NCI-H446 treated with DMSO at 0.1 percent for 48 hours (cell line): ENCODE measurements at regions not wholly inside any gene's neighbourhood (a gene's known extent, or its start where the extent isn't known, plus 50 kb on each side); places are given as distances from the start of the nearest gene placed in this dataset.
A peak's percentile ranks its signal among the peaks of the same experiment; 100 is the strongest.
"Not testable (repeated sequence)": the region's sequence is repeated elsewhere in the genome, so short reads cannot be mapped to it uniquely, and the experiment has no call there.

Experiments
- DNase-seq: peaks from one replicate; lab custom pipeline; 2025; lab: John Stamatoyannopoulos, UW

- no peak for DNase-seq
These were observed 175.4 kb downstream of the PCDH10 start for GRCh38 chr4:133324491-133324890.

GRCh38 chr4:133323670-133324069, 174.6 kb downstream of the PCDH10 start:
- DNase-seq = no peak

GRCh38 chr4:133320576-133321170, 171.6 kb downstream of the PCDH10 start:
- DNase-seq = peak; percentile 2

GRCh38 chr4:133316909-133317308, 167.8 kb downstream of the PCDH10 start:
- DNase-seq = peak; percentile 62

GRCh38 chr4:133314991-133315390, 165.9 kb downstream of the PCDH10 start:
- DNase-seq = no peak

- DNase-seq = no peak
These were observed 138.3 kb downstream of the PCDH10 start for GRCh38 chr4:133287396-133287795.

GRCh38 chr4:133278591-133278990, 129.5 kb downstream of the PCDH10 start:
- no peak for DNase-seq

GRCh38 chr4:133277940-133278339, 128.8 kb downstream of the PCDH10 start:
- not testable (repeated sequence) for DNase-seq

GRCh38 chr4:133275246-133275645, 126.2 kb downstream of the PCDH10 start:
- no peak for DNase-seq

- DNase-seq = no peak
These were observed 124.3 kb downstream of the PCDH10 start for GRCh38 chr4:133273401-133273800.

GRCh38 chr4:133270021-133270570, 121.0 kb downstream of the PCDH10 start:
- no peak for DNase-seq

GRCh38 chr4:133268205-133268604, 119.1 kb downstream of the PCDH10 start:
- no peak for DNase-seq

- DNase-seq = not testable (repeated sequence)
These were observed 118.4 kb downstream of the PCDH10 start for GRCh38 chr4:133267506-133267905.

GRCh38 chr4:133266966-133267365, 117.9 kb downstream of the PCDH10 start:
- DNase-seq = not testable (repeated sequence)

GRCh38 chr4:133264251-133264650, 115.2 kb downstream of the PCDH10 start:
- DNase-seq = not testable (repeated sequence)

GRCh38 chr4:133263104-133263503, 114.0 kb downstream of the PCDH10 start:
- no peak for DNase-seq

- no peak for DNase-seq
These were observed 98.8 kb downstream of the PCDH10 start for GRCh38 chr4:133247861-133248260.

- DNase-seq = no peak
These were observed 96.1 kb downstream of the PCDH10 start for GRCh38 chr4:133245226-133245625.
